ENCODE measurements at regions not wholly inside any gene's neighbourhood (a gene's known extent, or its start where the extent isn't known, plus 50 kb on each side); places are given as distances from the start of the nearest gene placed in this dataset.

- DNase-seq, result no peak
- Histone ChIP-seq H3K27me3 (no peaks in the 10 kb centered on the region), H3K36me3 (no peaks in the 10 kb centered on the region), H3K27ac (no peak overlapping the region), H3K9me3 (no peaks in the 10 kb centered on the region), H3K4me1 (peaks cover 0 to 36% (median 8%) of the 10 kb centered on the region in 4 donors), H3K4me3 (no peak overlapping the region)
- intact Hi-C loops (cut with DNase I), result no loop called here
- no peak for TF ChIP-seq EP300 (IDR thresholded peaks at IDR 0.05)
- TF ChIP-seq POLR2AphosphoS5 (IDR thresholded peaks at IDR 0.05), result no peak
- no peak for TF ChIP-seq POLR2A (IDR thresholded peaks at IDR 0.05)
- TF ChIP-seq CTCF (IDR thresholded peaks at IDR 0.05), result no peak
These were observed 336.1 kb upstream of the PABPC4L start for GRCh38 chr4:134537701-134538100.

- H3K4me1 ChIP-seq, result peaks cover 0 to 6% (median 0%) of the 10 kb centered on the region in 4 donors
- H3K9me3 ChIP-seq, result no peaks in the 10 kb centered on the region
- H3K36me3 ChIP-seq, result no peaks in the 10 kb centered on the region
- no peak overlapping the region for H3K4me3 ChIP-seq
- no peak for DNase-seq
- intact Hi-C loops (cut with DNase I), result no loop called here
- H3K27ac ChIP-seq, result no peak overlapping the region
- WGBS, 2 donors, result 39 to 48% methylated on average over 3 of the region's 3 CpGs
- no peak for TF ChIP-seq POLR2A (IDR thresholded peaks at IDR 0.05)
- no peak for TF ChIP-seq EP300 (IDR thresholded peaks at IDR 0.05)
- TF ChIP-seq CTCF (IDR thresholded peaks at IDR 0.05), result no peak
- TF ChIP-seq POLR2AphosphoS5 (IDR thresholded peaks at IDR 0.05), result no peak
- no peaks in the 10 kb centered on the region for H3K27me3 ChIP-seq
These were observed 331.5 kb upstream of the PABPC4L start for GRCh38 chr4:134533068-134533467.

GRCh38 chr4:134531013-134531412, 329.4 kb upstream of the PABPC4L start:
- TF ChIP-seq POLR2AphosphoS5 (IDR thresholded peaks at IDR 0.05) (no peak), POLR2A (IDR thresholded peaks at IDR 0.05) (no peak)
- Histone ChIP-seq H3K4me3 (no peak overlapping the region), H3K27ac (no peak overlapping the region), H3K4me1 (peaks cover 0 to 6% (median 0%) of the 10 kb centered on the region in 4 donors), H3K9me3 (no peaks in the 10 kb centered on the region), H3K36me3 (no peaks in the 10 kb centered on the region), H3K27me3 (no peaks in the 10 kb centered on the region)
- intact Hi-C loops (cut with DNase I), result no loop called here
- no peak for DNase-seq
- WGBS, 2 donors, result 41 to 54% methylated on average over 1 of the region's 1 CpG

GRCh38 chr4:134529629-134530028, 328.0 kb upstream of the PABPC4L start:
- Histone ChIP-seq H3K36me3 (no peaks in the 10 kb centered on the region), H3K9me3 (no peaks in the 10 kb centered on the region), H3K27ac (no peak overlapping the region), H3K4me3 (no peak overlapping the region), H3K4me1 (peaks cover 0 to 6% (median 0%) of the 10 kb centered on the region in 4 donors), H3K27me3 (no peaks in the 10 kb centered on the region)
- TF ChIP-seq EP300 (IDR thresholded peaks at IDR 0.05) (no peak), POLR2AphosphoS5 (IDR thresholded peaks at IDR 0.05) (no peak), POLR2A (IDR thresholded peaks at IDR 0.05) (no peak), CTCF (IDR thresholded peaks at IDR 0.05) (no peak)
- no peak for DNase-seq
- intact Hi-C loops (cut with DNase I), result no loop called here
- 72 to 76% methylated on average over 1 of the region's 1 CpG for WGBS, 2 donors

GRCh38 chr4:134518574-134519217, 317.1 kb upstream of the PABPC4L start:
- Histone ChIP-seq H3K27ac (no peak overlapping the region), H3K4me1 (no peaks in the 10 kb centered on the region), H3K4me3 (no peak overlapping the region), H3K27me3 (no peaks in the 10 kb centered on the region), H3K9me3 (no peaks in the 10 kb centered on the region), H3K36me3 (no peaks in the 10 kb centered on the region)
- TF ChIP-seq POLR2A (IDR thresholded peaks at IDR 0.05) (no peak), EP300 (IDR thresholded peaks at IDR 0.05) (no peak), CTCF (IDR thresholded peaks at IDR 0.05) (no peak), POLR2AphosphoS5 (IDR thresholded peaks at IDR 0.05) (no peak)
- WGBS, 2 donors, result 65 to 78% methylated on average over 3 of the region's 3 CpGs
- no peak for DNase-seq
- intact Hi-C loops (cut with DNase I), result no loop called here
